ENCODE measurements at regions not wholly inside any gene's neighbourhood (a gene's known extent, or its start where the extent isn't known, plus 50 kb on each side); places are given as distances from the start of the nearest gene placed in this dataset.

- TF ChIP-seq EZH2 (IDR thresholded peaks at IDR 0.05), result no peak
- no peak for TF ChIP-seq CTCF (IDR thresholded peaks at IDR 0.05 in 2 of 3, conservative IDR thresholded peaks at IDR 0.05 in 1 of 3; ENCODE audit: borderline replicate concordance in 1 of 3, insufficient read depth in 1 of 3, low read depth in 2 of 3, low read length in 2 of 3)
- TF ChIP-seq SP1 (IDR thresholded peaks at IDR 0.05; ENCODE audit: low read depth), result no peak
Measured at GRCh38 chr3:11907667-11908660, 61.3 kb upstream of the TAMM41 start.
